ENCODE measurements at regions not wholly inside any gene's neighbourhood (a gene's known extent, or its start where the extent isn't known, plus 50 kb on each side); places are given as distances from the start of the nearest gene placed in this dataset.
"Not testable (repeated sequence)": the region's sequence is repeated elsewhere in the genome, so short reads cannot be mapped to it uniquely, and the experiment has no call there.

GRCh38 chr18:51508410-51508809 lies 310.9 kb upstream of the MEX3C start:
- TF ChIP-seq FOXK2 (IDR thresholded peaks at IDR 0.05); NFIC (IDR thresholded peaks at IDR 0.05; ENCODE audit: low read depth, low read length); CTCF (IDR thresholded peaks at IDR 0.05 in 2 of 3, conservative IDR thresholded peaks at IDR 0.05 in 1 of 3; ENCODE audit: control insufficient read depth in 2 of 3, extremely low read depth in 1 of 3, insufficient read depth in 1 of 3, low read depth in 3 of 3, low read length in 3 of 3); RAD21 (IDR thresholded peaks at IDR 0.05; ENCODE audit: insufficient read depth, low read depth, low read length); ZNF687 (IDR thresholded peaks at IDR 0.05); NR2C1 (IDR thresholded peaks at IDR 0.05); BACH1 (IDR thresholded peaks at IDR 0.05; ENCODE audit: borderline replicate concordance): not testable (repeated sequence)

Measured in GM12878 (cell line).